ENCODE measurements at regions not wholly inside any gene's neighbourhood (a gene's known extent, or its start where the extent isn't known, plus 50 kb on each side); places are given as distances from the start of the nearest gene placed in this dataset.
"Not testable (repeated sequence)": the region's sequence is repeated elsewhere in the genome, so short reads cannot be mapped to it uniquely, and the experiment has no call there.

DNA sequence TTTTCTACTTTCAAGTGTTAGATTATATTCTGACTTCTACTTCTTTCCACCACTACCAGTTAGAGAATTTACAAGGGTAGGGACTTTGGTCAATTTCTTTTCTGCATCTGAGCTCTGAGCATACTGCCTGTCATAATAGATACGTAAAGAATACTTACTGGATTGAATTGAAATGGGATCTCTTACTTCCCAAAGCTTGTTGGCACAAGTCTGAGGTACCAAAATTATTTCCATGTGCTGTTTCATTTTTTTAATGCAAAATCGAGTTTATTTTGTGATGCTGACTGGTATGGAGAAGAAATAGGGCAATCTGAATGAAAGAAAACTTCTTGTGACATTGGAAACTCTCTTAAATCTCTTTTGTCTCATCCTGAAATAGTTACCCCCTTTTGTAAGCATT lies 428.9 kb downstream of the SPATA31D1 start:
- TF ChIP-seq, protein P1, sequence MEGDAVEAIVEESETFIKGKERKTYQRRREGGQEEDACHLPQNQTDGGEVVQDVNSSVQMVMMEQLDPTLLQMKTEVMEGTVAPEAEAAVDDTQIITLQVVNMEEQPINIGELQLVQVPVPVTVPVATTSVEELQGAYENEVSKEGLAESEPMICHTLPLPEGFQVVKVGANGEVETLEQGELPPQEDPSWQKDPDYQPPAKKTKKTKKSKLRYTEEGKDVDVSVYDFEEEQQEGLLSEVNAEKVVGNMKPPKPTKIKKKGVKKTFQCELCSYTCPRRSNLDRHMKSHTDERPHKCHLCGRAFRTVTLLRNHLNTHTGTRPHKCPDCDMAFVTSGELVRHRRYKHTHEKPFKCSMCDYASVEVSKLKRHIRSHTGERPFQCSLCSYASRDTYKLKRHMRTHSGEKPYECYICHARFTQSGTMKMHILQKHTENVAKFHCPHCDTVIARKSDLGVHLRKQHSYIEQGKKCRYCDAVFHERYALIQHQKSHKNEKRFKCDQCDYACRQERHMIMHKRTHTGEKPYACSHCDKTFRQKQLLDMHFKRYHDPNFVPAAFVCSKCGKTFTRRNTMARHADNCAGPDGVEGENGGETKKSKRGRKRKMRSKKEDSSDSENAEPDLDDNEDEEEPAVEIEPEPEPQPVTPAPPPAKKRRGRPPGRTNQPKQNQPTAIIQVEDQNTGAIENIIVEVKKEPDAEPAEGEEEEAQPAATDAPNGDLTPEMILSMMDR (IDR thresholded peaks at IDR 0.05; ENCODE audit: low read depth, low read length): no peak
- DNase-seq (ENCODE audit: extremely low read depth, low read depth): no peak

DNA sequence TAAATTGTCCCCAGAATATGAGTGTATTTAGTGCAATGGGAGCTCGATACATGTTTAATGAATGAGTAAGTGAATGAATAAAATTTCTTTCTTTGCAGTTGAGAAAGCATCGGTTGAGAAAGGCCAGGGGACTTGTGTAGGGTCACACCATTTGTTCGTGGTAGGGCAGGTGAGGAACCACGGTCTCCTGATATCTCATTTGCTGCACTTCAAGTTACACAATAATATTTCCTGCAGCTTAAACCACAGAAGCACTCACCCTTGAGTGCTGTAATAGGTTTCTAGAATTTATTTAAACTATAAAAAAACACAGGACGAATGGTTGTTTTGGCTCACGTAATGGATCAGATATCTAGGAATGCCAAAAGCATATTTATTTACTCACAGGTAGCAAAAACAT lies 429.8 kb downstream of the SPATA31D1 start:
- DNase-seq (ENCODE audit: extremely low read depth, low read depth): no peak
- TF ChIP-seq, protein P1 (IDR thresholded peaks at IDR 0.05; ENCODE audit: low read depth, low read length): no peak

DNA sequence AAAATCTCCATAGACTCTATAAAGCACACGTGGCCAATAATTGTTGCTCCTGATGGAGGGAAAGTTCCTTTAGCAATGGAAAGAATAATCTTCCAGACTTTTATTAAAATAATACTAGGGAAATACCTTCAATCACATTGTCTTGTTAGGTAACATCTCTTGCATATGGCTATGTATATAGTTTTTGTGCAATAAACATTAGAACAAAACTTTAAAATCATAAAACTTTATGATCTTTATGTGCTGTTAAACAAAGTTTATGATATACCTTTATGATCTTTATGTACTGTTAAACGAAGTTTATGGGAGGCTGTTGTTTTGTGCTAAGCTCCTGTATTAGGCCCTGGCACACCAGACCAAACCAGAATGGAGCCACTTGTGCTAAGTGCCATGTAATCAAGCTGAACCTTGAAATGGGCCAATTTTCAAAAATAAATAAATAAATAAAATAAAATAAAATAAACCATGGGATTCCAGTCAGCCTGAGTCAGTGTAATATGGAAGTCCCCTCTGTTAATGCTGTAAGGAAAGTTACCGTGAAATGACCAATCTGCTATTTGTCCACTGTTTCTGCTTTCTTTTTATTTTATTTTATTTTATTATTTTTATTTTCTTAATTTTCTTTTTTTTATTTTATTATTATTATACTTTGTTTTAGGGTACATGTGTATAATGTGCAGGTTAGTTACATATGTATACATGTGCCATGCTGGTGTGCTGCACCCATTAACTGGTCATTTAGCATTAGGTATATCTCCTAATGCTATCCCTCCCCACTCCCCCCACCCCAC lies 431.3 kb downstream of the SPATA31D1 start:
- no peak for DNase-seq (ENCODE audit: extremely low read depth, low read depth)
- TF ChIP-seq, protein P1 (IDR thresholded peaks at IDR 0.05; ENCODE audit: low read depth, low read length): no peak

DNA sequence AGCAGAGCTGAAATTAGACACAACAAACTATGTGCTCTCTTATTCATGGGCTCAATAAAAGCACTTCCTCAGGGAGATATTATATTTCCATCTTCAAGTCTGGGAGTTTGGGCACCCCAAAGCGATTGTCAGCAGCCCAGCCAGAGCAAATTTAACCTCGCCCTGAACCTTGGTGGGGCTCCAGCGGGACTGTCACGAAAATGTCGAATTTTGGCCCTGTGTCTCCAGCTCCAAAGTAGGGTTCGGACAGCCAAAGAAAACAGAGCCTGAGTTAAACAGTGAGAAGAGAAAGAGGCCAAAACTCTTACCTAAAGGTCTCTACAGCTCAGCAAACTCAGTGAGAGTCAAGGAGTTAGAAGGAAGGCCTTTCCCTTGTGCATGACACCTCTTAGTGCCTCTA lies 432.9 kb downstream of the SPATA31D1 start:
- TF ChIP-seq, protein P1 (IDR thresholded peaks at IDR 0.05; ENCODE audit: low read depth, low read length): no peak
- no peak for DNase-seq (ENCODE audit: extremely low read depth, low read depth)

DNA sequence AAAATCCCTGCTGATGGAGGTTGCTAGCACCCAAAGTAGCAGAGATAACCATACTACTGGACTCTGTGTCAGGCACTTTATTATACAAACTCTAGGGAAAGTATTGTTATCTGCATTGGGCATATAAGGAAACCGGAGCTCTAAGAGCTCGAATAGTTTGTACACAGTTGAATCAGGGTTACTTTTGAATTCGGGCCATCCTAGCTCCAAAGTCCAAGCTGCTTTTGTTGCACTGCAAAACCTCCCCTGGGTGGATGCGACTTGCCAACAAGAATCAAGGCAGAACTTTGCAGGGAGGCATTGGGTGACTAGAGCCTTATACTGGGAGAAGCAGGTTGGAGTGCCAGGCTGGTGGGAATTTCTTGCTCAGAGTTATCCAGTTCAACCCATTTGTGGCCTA lies 435.1 kb downstream of the SPATA31D1 start:
- TF ChIP-seq, protein P1 (IDR thresholded peaks at IDR 0.05; ENCODE audit: low read depth, low read length): no peak
- no peak for DNase-seq (ENCODE audit: extremely low read depth, low read depth)

DNA sequence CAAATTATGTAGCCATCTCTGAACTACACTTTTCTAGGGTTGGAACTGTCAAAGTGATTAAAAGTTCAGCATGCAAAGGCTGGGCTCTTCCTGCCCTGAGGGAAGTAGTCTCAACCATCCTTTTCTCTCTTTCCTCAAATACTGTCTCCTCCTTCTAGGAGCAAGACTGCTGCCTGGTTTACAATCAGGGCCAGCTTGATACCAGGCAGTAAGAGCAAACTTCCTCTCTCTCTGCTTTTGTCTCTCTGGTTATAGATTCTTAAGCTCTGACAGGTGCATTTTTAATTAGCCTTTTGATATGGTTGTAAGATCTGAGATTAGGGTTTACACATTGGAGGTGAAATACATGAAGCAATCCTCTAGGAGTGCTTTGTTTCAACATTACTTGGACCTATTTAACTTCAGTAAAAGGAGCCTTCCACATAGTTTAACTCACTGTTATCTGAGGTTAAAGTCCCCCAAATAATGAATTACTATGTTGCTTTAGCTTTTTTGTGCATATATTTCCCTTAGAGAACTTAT lies 436.1 kb downstream of the SPATA31D1 start:
- DNase-seq (ENCODE audit: extremely low read depth, low read depth): no peak
- TF ChIP-seq, protein P1 (IDR thresholded peaks at IDR 0.05; ENCODE audit: low read depth, low read length): no peak

DNA sequence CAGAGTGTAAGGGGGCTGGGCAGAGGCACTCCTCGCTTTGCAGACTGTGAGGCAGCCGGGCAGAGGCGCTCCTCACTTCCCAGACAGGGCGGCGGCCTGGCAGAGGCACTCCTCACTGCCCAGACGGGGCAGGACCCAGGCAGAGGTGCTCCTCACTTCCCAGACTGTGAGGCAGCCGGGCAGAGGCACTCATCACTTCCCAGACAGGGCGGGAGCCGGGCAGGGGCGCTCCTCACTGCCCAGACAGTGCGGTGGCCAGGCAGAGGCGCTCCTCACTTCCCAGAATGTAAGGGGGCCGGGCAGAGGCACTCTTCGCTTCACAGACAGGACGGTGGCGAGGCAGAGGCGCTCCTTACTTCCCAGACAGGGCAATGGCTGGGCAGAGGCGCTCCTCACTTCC lies 442.5 kb downstream of the SPATA31D1 start:
- no peak for DNase-seq (ENCODE audit: extremely low read depth, low read depth)
- TF ChIP-seq, protein P1 (IDR thresholded peaks at IDR 0.05; ENCODE audit: low read depth, low read length): no peak

DNA sequence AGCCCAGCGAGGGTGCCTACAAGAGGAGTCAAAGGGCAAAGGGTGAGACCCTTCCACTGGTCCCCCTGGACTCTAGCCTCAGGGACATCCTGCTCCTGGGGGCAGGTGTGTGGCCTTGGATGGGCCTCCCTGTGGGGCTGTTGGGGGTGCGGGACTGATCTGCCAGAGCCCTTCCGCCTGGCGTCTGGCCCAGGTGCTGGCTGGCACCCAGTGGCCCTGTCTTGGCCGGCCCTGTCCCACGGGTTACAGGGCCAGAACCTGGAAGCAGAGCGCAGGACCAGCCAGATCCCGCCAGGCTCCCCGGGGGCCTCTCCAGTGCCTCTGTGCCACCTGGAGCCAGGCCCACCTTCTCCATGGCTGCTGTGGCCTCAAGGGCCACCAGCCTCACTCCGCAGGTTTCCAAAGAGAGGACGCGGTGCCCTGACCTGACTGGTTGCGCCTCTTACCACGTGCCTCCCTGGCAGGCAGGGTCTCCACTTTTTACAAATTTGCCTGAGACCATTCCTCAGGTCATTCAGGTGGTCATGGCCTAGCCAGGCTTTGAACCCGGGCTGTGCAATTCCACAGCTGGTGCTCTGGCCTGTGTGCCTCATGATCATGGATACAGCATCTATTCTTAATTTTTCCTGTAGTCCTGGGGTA lies 444.8 kb downstream of the SPATA31D1 start:
- DNase-seq (ENCODE audit: extremely low read depth, low read depth): not testable (repeated sequence)
